ENCODE measurements at regions not wholly inside any gene's neighbourhood (a gene's known extent, or its start where the extent isn't known, plus 50 kb on each side); places are given as distances from the start of the nearest gene placed in this dataset.

- no peak for DNase-seq
- TF ChIP-seq GATA1 (IDR thresholded peaks at IDR 0.05; ENCODE audit: low read depth, low read length), result no peak
- TF ChIP-seq POLR2A (IDR thresholded peaks at IDR 0.05; ENCODE audit: low read length), result no peak
These were observed 262.9 kb upstream of the DDI1 start for GRCh38 chr11:103773537-103773936.

- DNase-seq, result no peak
- TF ChIP-seq GATA1 (IDR thresholded peaks at IDR 0.05; ENCODE audit: low read depth, low read length) (no peak), POLR2A (IDR thresholded peaks at IDR 0.05; ENCODE audit: low read length) (no peak)
These were observed 257.4 kb upstream of the DDI1 start for GRCh38 chr11:103779054-103779453.

GRCh38 chr11:103789952-103790351 lies 246.5 kb upstream of the DDI1 start:
- DNase-seq, result no peak
- TF ChIP-seq POLR2A (IDR thresholded peaks at IDR 0.05; ENCODE audit: low read length) (no peak), GATA1 (IDR thresholded peaks at IDR 0.05; ENCODE audit: low read depth, low read length) (no peak)

- no peak for DNase-seq
- TF ChIP-seq GATA1 (IDR thresholded peaks at IDR 0.05; ENCODE audit: low read depth, low read length) (no peak), POLR2A (IDR thresholded peaks at IDR 0.05; ENCODE audit: low read length) (no peak)
These were observed 243.4 kb upstream of the DDI1 start for GRCh38 chr11:103792981-103793468.

- DNase-seq, result no peak
These were observed 242.2 kb upstream of the DDI1 start for GRCh38 chr11:103794262-103794661.

GRCh38 chr11:103798026-103798425 lies 238.4 kb upstream of the DDI1 start:
- no peak for DNase-seq

More at GRCh38 chr11:103794262-103794661, 242.2 kb upstream of the DDI1 start:
- TF ChIP-seq GATA1 (IDR thresholded peaks at IDR 0.05; ENCODE audit: low read depth, low read length), result no peak
- TF ChIP-seq POLR2A (IDR thresholded peaks at IDR 0.05; ENCODE audit: low read length), result no peak

GRCh38 chr11:103798446-103798845 lies 238.0 kb upstream of the DDI1 start:
- no peak for DNase-seq
- TF ChIP-seq GATA1 (IDR thresholded peaks at IDR 0.05; ENCODE audit: low read depth, low read length), result no peak
- TF ChIP-seq POLR2A (IDR thresholded peaks at IDR 0.05; ENCODE audit: low read length), result no peak

More at GRCh38 chr11:103798026-103798425, 238.4 kb upstream of the DDI1 start:
- TF ChIP-seq POLR2A (IDR thresholded peaks at IDR 0.05; ENCODE audit: low read length), result no peak
- no peak for TF ChIP-seq GATA1 (IDR thresholded peaks at IDR 0.05; ENCODE audit: low read depth, low read length)

GRCh38 chr11:103800406-103801114 lies 235.9 kb upstream of the DDI1 start:
- DNase-seq, result no peak
- TF ChIP-seq POLR2A (IDR thresholded peaks at IDR 0.05; ENCODE audit: low read length) (no peak), GATA1 (IDR thresholded peaks at IDR 0.05; ENCODE audit: low read depth, low read length) (no peak)

GRCh38 chr11:103803062-103803461 lies 233.4 kb upstream of the DDI1 start:
- TF ChIP-seq GATA1 (IDR thresholded peaks at IDR 0.05; ENCODE audit: low read depth, low read length), result no peak
- TF ChIP-seq POLR2A (IDR thresholded peaks at IDR 0.05; ENCODE audit: low read length), result no peak
- no peak for DNase-seq

- TF ChIP-seq GATA1 (IDR thresholded peaks at IDR 0.05; ENCODE audit: low read depth, low read length) (no peak), POLR2A (IDR thresholded peaks at IDR 0.05; ENCODE audit: low read length) (no peak)
- no peak for DNase-seq
These were observed 230.8 kb upstream of the DDI1 start for GRCh38 chr11:103805688-103806009.

GRCh38 chr11:103806130-103806895 lies 230.1 kb upstream of the DDI1 start:
- DNase-seq, result no peak
- TF ChIP-seq GATA1 (IDR thresholded peaks at IDR 0.05; ENCODE audit: low read depth, low read length), result no peak
- no peak for TF ChIP-seq POLR2A (IDR thresholded peaks at IDR 0.05; ENCODE audit: low read length)

- TF ChIP-seq GATA1 (IDR thresholded peaks at IDR 0.05; ENCODE audit: low read depth, low read length), result no peak
- TF ChIP-seq POLR2A (IDR thresholded peaks at IDR 0.05; ENCODE audit: low read length), result no peak
- DNase-seq, result no peak
These were observed 228.6 kb upstream of the DDI1 start for GRCh38 chr11:103807806-103808205.

- DNase-seq, result no peak
- TF ChIP-seq GATA1 (IDR thresholded peaks at IDR 0.05; ENCODE audit: low read depth, low read length), result no peak
- no peak for TF ChIP-seq POLR2A (IDR thresholded peaks at IDR 0.05; ENCODE audit: low read length)
These were observed 228.2 kb upstream of the DDI1 start for GRCh38 chr11:103808252-103808651.

- no peak for TF ChIP-seq POLR2A (IDR thresholded peaks at IDR 0.05; ENCODE audit: low read length)
- no peak for TF ChIP-seq GATA1 (IDR thresholded peaks at IDR 0.05; ENCODE audit: low read depth, low read length)
These were observed 224.5 kb upstream of the DDI1 start for GRCh38 chr11:103811870-103812455.

More at GRCh38 chr11:103811870-103812455, 224.5 kb upstream of the DDI1 start:
- no peak for DNase-seq
